HEK293T (cell line): ENCODE measurements at regions not wholly inside any gene's neighbourhood (a gene's known extent, or its start where the extent isn't known, plus 50 kb on each side); places are given as distances from the start of the nearest gene placed in this dataset.

Experiments used
- FOXM1 ChIP-seq: fragments of 450-650 bp; IDR thresholded peaks from 2 replicates; pipeline ENCODE4 v1.6.1; 2017; ENCODE audit warnings: mild to moderate bottlenecking, borderline replicate concordance
- HDGF ChIP-seq: fragments of 450-650 bp; IDR thresholded peaks from 2 replicates; pipeline ENCODE4 v1.6.1; 2017; ENCODE audit warnings: antibody characterized with exemption, borderline replicate concordance
- SUZ12 ChIP-seq: fragments of 450-650 bp; IDR thresholded peaks from 2 replicates; pipeline ENCODE4 v1.6.1; 2016; ENCODE audit warnings: mild to moderate bottlenecking

DNA sequence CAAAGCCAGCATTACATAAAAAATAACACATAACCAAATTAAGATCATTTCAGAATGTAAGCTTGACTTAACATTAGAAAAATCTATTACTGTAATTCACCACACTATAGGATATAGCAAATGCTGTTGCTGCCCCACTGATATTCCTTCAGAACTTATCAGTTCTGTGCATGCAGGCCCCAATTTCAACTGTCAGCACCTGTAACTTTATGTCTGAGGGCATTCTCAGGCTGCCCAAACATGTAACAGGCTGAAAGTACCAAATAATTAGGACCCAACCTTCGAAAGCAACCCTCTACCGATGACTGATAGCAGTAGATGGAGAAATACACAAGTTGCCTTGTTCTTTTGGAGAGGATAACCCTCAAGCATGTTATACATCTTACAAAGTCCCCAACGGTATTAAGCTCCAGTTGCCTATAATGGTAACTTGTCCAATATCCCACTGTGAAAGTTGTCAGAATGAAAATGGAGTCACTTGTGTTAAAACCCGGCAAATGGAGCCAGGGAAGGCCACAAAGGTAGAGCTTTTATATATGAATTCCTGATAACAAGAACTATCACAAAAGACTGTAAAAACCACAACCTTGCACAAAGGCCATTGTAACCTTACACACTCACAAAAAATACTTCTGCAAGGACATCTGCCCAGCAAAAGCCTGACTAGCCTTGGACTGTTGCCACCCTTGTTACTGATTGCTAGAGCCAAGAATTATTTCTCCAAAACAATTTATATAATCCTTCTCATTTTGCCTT lies 66.9 kb upstream of the ZNF746 start:
- TF ChIP-seq HDGF (no peak), FOXM1 (no peak), SUZ12 (no peak)
